Keratinocyte (primary cell): ENCODE measurements at regions not wholly inside any gene's neighbourhood (a gene's known extent, or its start where the extent isn't known, plus 50 kb on each side); places are given as distances from the start of the nearest gene placed in this dataset.

Source experiments
- DNase-seq: peaks from one replicate; pipeline ENCODE4 v3.0.0-alpha.2; 2011; ENCODE audit warnings: low read depth, missing footprints, low spot score
- FAIRE-seq: peaks from 2 replicates; lab custom pipeline; 2011; peaks lifted over from hg19 to GRCh38; lab: Jason Lieb, UNC
- H2AFZ ChIP-seq: 2 replicates; pipeline ENCODE4 v1.6.0; 2012; ENCODE audit warnings: low read length, control low read depth, inconsistent platforms; ENCODE audit not compliant: control insufficient read depth
- H3K27ac ChIP-seq: 2 replicates; pipeline ENCODE4 v1.5.1; 2011; ENCODE audit warnings: low read length; ENCODE audit not compliant: control insufficient read depth, insufficient read depth
- H3K27me3 ChIP-seq: 3 replicates; pipeline ENCODE4 v1.6.0; 2011; ENCODE audit warnings: low read length; ENCODE audit not compliant: control insufficient read depth, insufficient read depth; ENCODE audit errors: extremely low read depth
- H3K36me3 ChIP-seq, 2 experiments: 2 replicates in 1 of 2; 3 replicates in 1 of 2; pipeline ENCODE4 v1.5.1; 2011; ENCODE audit warnings: low read length in 2 of 2, mild to moderate bottlenecking in 1 of 2; ENCODE audit not compliant: control insufficient read depth in 2 of 2, insufficient read depth in 2 of 2; ENCODE audit errors: extremely low read depth in 1 of 2
- H3K4me1 ChIP-seq: 3 replicates; pipeline ENCODE4 v1.5.1; 2011; ENCODE audit warnings: low read length; ENCODE audit not compliant: control insufficient read depth, insufficient read depth; ENCODE audit errors: extremely low read depth
- H3K4me2 ChIP-seq: 3 replicates; pipeline ENCODE4 v1.6.0; 2011; ENCODE audit warnings: low read depth, low read length; ENCODE audit not compliant: control insufficient read depth, insufficient read depth; ENCODE audit errors: extremely low read depth
- H3K4me3 ChIP-seq, 3 experiments: fragments of 200-600 bp in 1 of 3; sonication (generic) in 1 of 3; 2 replicates in 2 of 3; 3 replicates in 1 of 3; pipeline ENCODE4 v1.5.1; 2011 to 2016; ENCODE audit warnings: low read length in 3 of 3, mild to moderate bottlenecking in 3 of 3, control low read depth in 2 of 3, inconsistent platforms in 1 of 3, low read depth in 1 of 3, mixed read lengths in 1 of 3, mixed run types in 1 of 3, moderate library complexity in 1 of 3; ENCODE audit not compliant: control insufficient read depth in 2 of 3, insufficient read depth in 2 of 3; ENCODE audit errors: extremely low read depth in 1 of 3
- H3K79me2 ChIP-seq: 2 replicates; pipeline ENCODE4 v1.6.0; 2012; ENCODE audit warnings: low read length; ENCODE audit not compliant: control insufficient read depth, insufficient read depth
- H3K9ac ChIP-seq: 3 replicates; pipeline ENCODE4 v1.6.0; 2011; ENCODE audit warnings: low read length; ENCODE audit not compliant: control insufficient read depth, insufficient read depth; ENCODE audit errors: extremely low read depth
- H3K9me1 ChIP-seq: 3 replicates; pipeline ENCODE4 v1.6.0; 2011; ENCODE audit warnings: low read length; ENCODE audit not compliant: control insufficient read depth, insufficient read depth; ENCODE audit errors: extremely low read depth
- H3K9me3 ChIP-seq: 2 replicates; pipeline ENCODE4 v1.5.1; 2012; ENCODE audit warnings: low read depth, low read length; ENCODE audit not compliant: control insufficient read depth
- H4K20me1 ChIP-seq: 3 replicates; pipeline ENCODE4 v1.6.0; 2011; ENCODE audit warnings: low read length; ENCODE audit not compliant: control insufficient read depth, insufficient read depth; ENCODE audit errors: extremely low read depth
- EZH2 ChIP-seq: IDR thresholded peaks from one replicate; pipeline ENCODE4 v1.6.1; 2012; ENCODE audit warnings: inconsistent platforms, mild to moderate bottlenecking, low read length, moderate library complexity
- dilution Hi-C: fragments of 300-500 bp; cut with MboI; formaldehyde crosslinking; loops from one replicate; pipeline ENCODE4 v1.7.0; 2020; ENCODE audit warnings: low sequenced_read_pairs; ENCODE audit not compliant: extremely low pct_ligation_motif_present
- TF ChIP-seq, protein P1 (sequence below), 3 experiments: IDR thresholded peaks in 1 of 3; conservative IDR thresholded peaks in 1 of 3; optimal IDR thresholded peaks in 1 of 3; 2 replicates in 2 of 3; 3 replicates in 1 of 3; pipeline versions ENCODE3 to v1.5.1; 2011; ENCODE audit warnings: low read length in 3 of 3, mild to moderate bottlenecking in 3 of 3, moderate library complexity in 2 of 3, control low read depth in 1 of 3, inconsistent platforms in 1 of 3; ENCODE audit not compliant: insufficient read depth in 2 of 3; ENCODE audit errors: extremely low read depth in 1 of 3

DNA sequence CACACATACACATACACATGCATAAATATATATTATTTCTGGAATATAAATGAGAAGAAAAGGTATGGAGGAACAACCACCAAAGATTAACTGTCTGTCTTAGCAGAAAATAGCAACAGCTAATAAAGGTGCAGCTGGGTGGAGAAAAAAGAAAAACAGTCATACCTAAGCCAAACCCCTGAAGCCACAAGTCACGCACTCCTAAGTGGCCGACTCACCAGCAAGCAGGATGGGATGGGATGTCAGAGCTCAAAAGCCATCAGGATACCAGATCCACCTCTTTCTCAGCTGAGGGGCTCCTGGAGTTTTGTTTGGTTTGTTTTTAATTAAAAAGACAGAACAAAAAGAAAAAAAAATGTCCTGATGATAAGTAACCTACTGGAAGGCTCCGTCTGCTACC is 64.7 kb upstream of the HIVEP3 start:
- no peak for TF ChIP-seq EZH2
- TF ChIP-seq, protein P1, sequence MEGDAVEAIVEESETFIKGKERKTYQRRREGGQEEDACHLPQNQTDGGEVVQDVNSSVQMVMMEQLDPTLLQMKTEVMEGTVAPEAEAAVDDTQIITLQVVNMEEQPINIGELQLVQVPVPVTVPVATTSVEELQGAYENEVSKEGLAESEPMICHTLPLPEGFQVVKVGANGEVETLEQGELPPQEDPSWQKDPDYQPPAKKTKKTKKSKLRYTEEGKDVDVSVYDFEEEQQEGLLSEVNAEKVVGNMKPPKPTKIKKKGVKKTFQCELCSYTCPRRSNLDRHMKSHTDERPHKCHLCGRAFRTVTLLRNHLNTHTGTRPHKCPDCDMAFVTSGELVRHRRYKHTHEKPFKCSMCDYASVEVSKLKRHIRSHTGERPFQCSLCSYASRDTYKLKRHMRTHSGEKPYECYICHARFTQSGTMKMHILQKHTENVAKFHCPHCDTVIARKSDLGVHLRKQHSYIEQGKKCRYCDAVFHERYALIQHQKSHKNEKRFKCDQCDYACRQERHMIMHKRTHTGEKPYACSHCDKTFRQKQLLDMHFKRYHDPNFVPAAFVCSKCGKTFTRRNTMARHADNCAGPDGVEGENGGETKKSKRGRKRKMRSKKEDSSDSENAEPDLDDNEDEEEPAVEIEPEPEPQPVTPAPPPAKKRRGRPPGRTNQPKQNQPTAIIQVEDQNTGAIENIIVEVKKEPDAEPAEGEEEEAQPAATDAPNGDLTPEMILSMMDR (optimal IDR thresholded peaks at IDR 0.05 in 1 of 3, IDR thresholded peaks at IDR 0.05 in 1 of 3, conservative IDR thresholded peaks at IDR 0.05 in 1 of 3; ENCODE audit: extremely low read depth in 1 of 3, insufficient read depth in 2 of 3, low read length in 3 of 3): no peak
- Histone ChIP-seq H3K36me3 (no peaks in the 10 kb centered on the region), H3K27ac (no peak overlapping the region), H3K27me3 (no peaks in the 10 kb centered on the region), H3K9me3 (no peaks in the 10 kb centered on the region), H2AFZ (no peak overlapping the region), H3K4me2 (no peak overlapping the region), H3K9ac (no peak overlapping the region), H3K4me1 (no peaks in the 10 kb centered on the region), H3K9me1 (no peaks in the 10 kb centered on the region), H3K4me3 (no peak overlapping the region), H3K79me2 (no peaks in the 10 kb centered on the region), H4K20me1 (no peaks in the 10 kb centered on the region)
- no peak for DNase-seq
- FAIRE-seq: no peak
- dilution Hi-C loops: no loop called here

DNA sequence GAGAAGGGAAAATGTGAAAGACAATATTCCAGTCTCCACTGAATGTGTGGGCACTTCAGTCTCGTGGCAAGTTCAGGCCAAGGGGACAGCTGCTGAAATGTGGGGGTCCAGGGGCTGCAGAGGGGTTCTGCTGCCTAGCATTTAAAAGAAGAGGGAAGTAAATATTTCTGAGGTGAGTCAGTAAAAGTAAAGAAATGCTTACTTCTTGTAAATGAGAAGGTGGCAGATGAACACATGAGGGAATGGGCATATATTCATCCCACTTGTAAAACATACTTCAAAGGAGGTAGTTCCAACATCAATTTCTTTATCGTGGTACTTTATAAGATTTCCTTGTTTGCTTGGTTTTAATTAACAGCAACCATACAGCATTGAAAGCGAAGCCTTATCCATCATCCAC is 63.1 kb upstream of the HIVEP3 start:
- H3K27ac ChIP-seq: no peak overlapping the region
- peaks cover 3% of the 10 kb centered on the region for H3K27me3 ChIP-seq
- H2AFZ ChIP-seq: no peak overlapping the region
- dilution Hi-C loops: no loop called here
- H3K4me3 ChIP-seq: no peak overlapping the region
- FAIRE-seq: no peak
- DNase-seq: no peak
- no peaks in the 10 kb centered on the region for H3K9me1 ChIP-seq
- no peak overlapping the region for H3K9ac ChIP-seq
- H3K79me2 ChIP-seq: no peaks in the 10 kb centered on the region
- TF ChIP-seq, protein P1 (optimal IDR thresholded peaks at IDR 0.05 in 1 of 3, IDR thresholded peaks at IDR 0.05 in 1 of 3, conservative IDR thresholded peaks at IDR 0.05 in 1 of 3; ENCODE audit: extremely low read depth in 1 of 3, insufficient read depth in 2 of 3, low read length in 3 of 3): no peak
- no peak for TF ChIP-seq EZH2
- H3K4me2 ChIP-seq: no peak overlapping the region
- H4K20me1 ChIP-seq: no peaks in the 10 kb centered on the region
- no peaks in the 10 kb centered on the region for H3K36me3 ChIP-seq
- no peaks in the 10 kb centered on the region for H3K9me3 ChIP-seq
- H3K4me1 ChIP-seq: no peaks in the 10 kb centered on the region
